ENCODE measurements at regions not wholly inside any gene's neighbourhood (a gene's known extent, or its start where the extent isn't known, plus 50 kb on each side); places are given as distances from the start of the nearest gene placed in this dataset.

DNA sequence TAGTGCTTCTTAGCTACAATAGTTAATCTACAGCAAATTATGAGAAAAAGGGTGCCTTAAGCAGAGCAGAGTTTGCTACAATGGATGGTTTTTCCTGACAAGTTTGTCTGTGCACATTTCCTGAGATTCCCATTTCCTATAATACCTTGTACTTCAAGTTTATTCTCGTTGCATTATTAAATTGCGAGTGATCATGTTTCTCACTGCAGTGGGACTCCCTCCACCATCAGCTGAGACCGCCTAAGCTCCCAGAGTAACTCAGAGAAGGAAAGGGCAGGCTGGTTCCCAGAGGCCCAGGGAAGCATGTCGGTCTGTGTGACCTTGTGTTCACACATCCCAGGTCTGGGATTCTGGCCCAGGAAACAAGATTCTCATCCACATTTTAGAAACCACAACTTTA, 162.1 kb downstream of the ARL4C start:
- DNase-seq, result no peak

DNA sequence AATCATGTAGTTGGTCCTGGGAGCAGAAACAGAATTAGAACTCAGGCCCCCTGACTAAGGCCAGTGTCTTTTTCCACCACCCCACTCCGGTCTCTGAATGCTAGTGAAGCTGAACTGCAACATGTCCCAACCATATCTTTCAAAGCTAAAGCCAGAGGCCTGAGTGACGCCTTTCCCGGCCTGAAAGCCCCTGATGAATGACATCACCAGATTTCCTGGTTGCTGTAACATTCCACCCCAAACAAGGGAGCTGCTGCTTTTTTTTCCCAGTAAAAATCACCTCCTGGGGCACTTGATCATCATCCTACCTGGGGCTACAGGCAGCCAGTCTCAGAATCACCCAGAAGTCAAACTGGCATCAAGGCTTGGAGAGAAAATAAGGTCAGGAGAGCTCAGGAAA, 162.7 kb downstream of the ARL4C start:
- DNase-seq, result no peak

DNA sequence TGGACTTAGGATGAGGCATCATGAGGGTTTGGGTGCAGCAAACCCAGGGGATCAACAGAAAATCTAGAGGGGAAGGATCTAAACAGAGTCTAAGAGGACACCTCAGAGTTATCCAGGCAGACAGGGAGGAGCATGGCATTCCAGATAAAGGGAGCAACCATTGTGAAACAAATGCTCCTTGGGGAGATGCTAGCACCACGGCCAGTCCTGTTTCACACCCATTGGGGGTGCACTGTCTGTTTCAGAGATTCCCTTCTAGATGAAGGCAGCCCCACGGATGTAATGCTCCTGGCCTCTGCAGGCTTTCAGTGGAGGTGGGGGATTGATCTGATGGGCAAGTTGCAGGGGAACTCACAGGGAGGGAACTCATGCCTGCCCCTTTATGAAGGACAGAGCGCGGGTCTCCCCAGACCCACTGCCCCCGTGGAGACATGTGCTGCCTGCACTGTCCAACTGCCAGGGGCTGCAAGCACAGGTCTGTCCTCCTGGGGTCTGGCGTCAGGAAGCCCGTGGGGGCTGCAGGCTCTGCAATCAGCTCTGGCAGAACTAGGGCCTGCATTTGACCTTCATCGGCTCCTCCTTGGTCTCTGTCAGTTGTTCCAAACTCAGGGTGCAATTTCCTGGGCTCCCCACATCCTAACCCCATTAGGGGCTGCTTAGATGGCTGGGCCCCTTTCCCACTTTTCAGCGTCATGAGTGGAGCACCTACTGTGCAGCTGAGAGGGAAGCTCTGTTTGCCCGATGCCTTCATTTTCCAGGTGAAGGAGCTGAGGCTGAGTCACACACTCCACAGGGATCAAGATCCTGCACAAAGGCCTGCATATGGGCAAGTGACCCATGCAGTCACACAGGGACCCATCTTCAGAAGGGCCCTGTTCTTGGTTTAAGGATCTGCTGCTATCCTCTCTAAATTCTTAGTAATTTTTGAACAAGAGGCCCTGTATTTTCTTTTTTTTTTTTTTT, 163.4 kb downstream of the ARL4C start:
- no peak for DNase-seq

DNA sequence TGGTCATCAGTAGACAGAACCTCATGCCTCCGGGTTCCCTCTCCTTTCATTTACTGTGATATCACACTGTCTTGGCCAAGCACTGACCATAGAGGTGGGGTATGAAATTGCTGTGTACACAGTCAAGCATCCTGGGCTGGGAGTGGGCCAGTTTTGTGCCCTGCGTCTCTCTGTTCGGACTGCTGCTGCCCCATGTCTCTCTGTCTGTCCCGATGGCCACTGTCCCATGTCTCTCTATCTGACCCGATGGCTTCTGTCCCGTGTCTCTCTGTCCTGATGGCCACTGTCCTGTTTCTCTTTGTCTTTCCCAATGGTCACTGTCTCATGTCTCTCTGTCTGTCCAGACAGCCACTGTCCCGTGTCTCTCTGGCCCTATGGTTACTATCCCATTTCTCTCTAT, 164.9 kb downstream of the ARL4C start:
- no peak for DNase-seq

DNA sequence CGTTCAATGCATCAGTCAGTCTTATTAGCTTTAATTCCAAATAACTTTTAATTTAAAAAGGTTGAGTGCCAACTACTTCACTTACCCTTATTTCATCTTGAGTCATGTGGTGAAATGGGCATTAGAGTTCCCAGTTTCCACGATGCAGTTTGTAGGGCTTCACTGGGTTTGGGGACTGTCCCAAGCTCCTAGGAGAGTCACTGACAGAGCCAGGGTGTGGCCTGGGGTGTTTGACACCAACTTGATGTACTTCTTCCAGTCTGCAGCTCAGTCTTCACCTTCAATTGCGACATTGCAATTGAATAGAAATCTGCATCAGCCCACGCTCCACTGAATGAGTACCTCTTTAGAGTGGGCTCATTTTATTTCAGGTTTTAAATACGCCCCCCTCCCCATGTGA, 165.3 kb downstream of the ARL4C start:
- no peak for DNase-seq

DNA sequence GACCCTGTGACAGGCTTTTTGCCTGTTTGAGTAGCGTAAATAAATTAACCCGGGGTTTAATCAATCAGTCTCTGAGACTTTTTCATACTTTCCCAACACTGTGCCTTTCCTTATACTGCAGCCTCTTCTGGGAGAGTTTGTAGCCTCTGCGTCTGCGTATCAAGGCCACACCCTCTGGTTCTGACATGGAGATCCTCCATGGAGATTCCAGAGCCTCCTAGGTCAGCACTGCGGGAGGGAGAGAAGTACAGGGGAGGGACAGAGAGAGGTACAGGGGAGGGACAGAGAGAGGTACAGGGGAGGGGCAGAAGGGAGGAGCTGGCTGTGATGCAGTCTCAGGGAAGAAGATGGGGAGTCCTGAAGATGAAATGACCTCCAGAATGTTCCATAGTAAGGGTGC, 166.0 kb downstream of the ARL4C start:
- DNase-seq, result no peak

DNA sequence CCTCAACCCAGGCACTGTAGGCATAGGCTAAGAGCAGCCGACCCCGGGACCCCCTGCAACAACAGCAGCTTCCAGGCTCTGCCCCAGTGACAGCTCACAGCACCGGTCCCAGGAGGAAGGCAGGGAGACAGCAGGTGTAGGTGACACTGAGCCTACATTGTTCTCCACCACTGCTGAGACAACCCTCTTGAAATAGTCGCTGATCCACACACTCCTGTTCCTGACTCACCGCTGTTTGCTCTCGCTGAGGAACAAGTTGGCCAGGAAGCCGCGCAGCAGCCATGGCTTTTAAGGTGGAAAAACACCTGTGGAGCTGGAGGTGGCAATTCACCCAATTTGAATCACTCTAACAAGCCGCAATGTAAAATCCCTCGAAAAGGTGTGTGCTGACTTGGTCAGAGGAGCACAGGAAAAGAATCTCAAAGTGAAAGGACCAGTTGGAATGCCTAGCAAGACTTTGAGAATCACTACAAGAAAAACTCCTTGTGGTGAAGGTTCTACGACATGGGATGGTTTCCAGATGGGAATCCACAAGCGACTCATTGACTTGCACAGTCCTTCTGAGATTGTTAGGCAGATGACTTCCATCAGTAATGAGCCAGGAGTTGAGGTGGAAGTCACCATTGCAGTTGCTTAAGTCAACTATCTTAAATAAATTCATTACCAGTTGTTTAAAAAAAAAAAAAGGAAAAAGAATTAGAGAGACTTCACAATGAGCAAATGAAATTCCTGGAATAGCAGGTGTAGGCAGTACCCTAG, 167.5 kb downstream of the ARL4C start:
- DNase-seq, result no peak

DNA sequence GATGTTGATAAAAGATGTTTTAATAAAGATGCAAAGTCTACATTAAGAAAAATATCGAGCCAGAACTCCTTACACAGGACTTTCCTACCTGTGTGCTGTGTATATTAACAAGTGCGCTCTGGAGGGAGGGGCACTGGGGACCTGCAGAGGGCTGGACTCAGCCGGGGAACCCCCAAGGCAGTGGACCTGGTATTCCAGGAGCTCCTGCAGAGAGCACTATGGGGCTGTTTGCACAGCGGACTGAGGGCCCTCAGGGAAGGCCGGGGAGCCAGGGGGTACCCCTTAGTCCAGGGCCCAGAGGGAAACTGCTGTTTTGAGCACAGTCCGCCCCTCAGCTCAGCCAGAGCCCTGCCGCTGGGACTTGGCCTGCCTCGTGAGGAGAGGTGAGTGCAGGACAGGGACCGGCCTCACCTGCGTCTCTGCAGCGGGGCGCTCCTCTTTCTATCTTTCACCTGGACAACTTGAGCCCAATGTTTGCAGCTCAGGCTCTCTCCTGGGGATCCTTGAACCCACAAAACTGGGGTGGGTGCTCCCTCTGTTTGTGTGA, 168.4 kb downstream of the ARL4C start:
- no peak for DNase-seq

DNA sequence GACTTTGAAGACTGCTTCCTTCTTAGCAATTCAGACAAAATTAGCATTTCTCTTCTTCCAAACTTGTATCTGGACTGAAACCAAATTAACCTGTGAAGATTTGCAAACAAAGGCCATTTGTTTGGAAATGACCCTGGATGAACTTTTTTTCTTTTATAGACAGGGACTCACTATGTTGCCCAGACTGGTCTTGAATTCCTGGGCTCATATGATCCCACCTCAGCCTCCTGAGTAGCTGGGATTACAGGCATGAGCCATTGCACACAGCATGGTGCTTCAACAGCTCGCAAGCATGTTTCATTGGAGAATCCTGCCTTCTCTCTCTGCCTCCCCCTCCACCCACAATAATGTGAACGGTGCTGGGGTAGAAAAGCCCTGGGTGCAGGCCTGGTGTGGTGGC, 170.2 kb downstream of the ARL4C start:
- DNase-seq, result no peak

DNA sequence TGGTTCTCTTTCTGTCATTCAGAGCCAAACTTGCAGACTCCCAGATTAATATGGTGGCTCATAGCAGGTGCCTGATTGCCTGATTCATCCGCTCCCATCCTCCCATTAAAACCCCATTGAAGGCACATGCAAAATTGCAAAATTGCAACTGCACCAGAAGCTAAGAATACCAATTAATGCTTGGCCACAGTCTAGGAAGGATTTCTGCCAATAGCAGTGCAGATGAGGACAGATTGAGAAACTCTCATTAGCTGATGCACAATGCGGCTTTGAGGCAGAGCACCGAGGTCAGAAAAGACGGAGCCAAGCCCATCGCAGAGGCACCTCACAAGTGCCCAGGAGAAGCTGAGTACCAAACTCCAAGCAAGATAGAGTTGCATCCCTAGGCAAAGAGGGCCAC, 172.8 kb downstream of the ARL4C start:
- no peak for DNase-seq

DNA sequence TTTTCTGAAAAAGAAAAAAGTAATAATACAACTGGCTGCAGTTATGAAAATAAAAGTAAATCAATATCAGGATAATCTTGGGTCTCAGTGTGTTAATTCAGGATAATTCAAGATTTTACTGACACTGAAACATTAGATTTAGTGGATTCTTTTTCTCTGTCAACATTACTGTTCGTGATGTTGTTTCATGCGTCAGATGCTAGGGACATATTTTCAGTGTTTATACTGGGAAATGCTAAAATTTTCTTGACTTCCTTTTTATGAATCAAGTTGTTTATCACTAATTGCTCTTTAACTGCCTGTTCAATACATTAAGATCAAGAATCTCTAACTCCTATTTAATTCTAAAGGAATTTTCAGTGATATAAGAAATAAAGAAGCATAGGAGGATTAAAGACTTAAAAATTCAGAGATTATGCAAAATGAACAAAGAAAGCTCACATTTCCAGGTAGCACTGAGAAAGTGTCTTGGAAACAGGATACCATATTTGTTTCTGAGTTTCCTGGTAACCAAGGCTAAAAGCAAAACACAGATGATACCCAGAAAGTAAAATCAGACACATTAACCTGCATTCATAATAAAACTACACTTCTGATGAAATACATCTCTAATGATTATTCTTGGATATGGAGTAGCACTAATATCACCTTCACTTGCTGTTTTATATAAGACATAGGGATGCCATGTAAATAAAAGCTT, 174.0 kb downstream of the ARL4C start:
- DNase-seq, result peak; percentile 60

DNA sequence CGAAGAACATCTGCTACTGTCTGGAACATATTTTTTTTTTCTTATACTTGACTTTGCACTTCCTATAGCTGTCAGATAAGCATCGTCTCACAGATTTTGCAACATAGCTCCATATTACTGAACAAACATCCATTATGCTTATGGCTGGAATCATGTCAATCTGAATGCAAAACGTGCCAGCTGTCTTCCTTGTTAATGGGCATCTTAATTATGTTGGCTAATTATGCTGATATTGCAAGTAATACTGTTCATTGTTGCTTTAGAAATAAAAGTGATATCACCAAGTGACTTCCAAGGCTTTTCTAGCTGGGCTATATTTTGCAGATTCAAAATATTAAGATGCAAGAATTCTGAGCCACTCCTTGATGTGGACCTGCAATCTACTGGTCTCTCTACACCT, 176.8 kb downstream of the ARL4C start:
- no peak for DNase-seq

DNA sequence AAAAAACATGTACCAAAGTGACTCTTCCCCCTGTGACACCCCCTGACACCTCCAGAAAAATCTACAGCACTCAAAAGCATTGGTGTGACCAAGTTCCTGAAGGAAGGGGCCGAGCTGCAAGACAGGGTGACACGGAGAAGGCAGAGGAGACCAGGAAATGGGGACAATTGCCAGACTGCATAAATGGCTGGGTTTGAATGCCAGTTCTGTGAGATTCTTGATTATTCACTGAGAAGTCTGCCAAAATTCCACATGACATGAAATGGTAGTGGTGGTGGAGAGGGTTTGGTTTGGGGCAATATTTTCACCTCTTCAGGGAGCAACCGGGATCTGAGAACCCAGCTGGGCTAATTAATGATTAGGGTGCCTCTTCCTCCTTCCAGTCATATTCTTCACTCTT, 178.5 kb downstream of the ARL4C start:
- DNase-seq, result no peak

DNA sequence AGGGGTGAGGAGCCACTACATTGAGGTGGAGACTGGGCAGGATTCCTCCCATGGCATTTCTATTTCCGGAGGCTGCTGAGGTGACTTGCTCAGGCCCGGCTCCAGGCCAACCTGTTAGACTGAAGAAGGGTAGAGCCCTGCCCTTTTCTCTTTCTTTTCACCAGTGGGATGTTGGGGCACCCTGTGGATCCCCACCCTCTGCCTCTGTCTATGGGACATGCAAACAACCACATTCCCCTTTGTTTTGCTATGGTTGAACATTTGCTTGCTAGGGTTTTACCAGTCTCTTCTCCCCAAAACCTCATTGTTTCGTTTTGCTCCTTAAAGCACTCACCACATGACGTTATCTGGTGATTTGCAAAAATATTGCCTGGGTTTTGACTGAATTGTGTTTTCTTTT, 183.3 kb downstream of the ARL4C start:
- peak; percentile 21 for DNase-seq

DNA sequence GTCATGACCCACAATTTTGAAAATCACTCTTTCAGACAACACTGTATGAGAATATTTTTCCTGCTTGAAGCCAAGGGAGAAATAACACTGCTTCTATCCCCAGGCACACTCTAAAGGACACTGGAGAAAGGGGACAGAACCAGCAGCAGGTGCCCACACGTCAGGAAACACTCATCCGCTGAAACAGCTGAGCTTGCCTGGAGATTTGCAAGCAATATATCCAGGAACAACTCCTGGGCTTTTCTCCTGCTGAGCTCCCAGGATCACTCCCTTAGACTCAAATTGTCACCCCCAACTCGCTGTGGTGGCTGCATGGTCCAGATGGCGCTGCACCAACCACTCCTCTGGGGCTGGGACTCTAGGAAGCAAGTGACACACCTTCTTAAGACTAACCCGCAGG, 186.7 kb downstream of the ARL4C start:
- no peak for DNase-seq

DNA sequence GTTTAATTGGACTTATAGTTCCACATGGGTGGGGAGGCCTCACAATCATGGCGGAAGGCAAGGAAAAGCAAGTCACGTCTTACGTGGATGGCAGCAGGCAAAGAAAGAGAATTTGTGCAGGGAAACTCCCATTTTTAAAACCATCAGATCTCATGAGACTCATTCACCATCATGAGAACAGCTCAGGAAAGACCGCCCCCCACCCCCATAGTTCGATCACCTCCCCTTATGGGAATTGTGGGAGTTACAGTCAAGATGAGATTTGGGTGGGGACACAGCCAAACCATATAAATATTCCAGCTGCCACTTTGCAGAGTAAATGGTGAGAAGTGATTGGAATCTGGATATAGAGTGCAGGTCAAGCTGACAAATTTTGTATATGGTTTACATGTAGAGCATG, 187.4 kb downstream of the ARL4C start:
- DNase-seq, result no peak

DNA sequence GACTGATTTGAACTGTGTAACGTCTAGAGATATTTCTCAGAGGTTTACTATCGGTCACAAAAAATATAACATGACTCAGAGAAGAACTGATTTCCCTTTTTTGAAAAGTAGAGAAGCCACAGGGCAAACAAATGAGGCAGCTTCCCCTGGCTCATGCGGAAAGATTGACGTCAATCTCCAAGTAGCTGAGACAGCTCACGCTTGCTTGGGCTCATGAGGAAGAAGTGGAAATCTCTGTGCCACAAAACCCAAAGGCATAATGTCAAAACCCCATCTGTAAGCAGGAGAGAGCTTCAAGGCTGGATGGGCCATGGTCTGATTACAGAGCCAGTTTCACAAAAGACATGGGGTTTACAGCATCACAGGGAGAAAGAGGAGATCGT, 188.1 kb downstream of the ARL4C start:
- DNase-seq, result peak; percentile 87

DNA sequence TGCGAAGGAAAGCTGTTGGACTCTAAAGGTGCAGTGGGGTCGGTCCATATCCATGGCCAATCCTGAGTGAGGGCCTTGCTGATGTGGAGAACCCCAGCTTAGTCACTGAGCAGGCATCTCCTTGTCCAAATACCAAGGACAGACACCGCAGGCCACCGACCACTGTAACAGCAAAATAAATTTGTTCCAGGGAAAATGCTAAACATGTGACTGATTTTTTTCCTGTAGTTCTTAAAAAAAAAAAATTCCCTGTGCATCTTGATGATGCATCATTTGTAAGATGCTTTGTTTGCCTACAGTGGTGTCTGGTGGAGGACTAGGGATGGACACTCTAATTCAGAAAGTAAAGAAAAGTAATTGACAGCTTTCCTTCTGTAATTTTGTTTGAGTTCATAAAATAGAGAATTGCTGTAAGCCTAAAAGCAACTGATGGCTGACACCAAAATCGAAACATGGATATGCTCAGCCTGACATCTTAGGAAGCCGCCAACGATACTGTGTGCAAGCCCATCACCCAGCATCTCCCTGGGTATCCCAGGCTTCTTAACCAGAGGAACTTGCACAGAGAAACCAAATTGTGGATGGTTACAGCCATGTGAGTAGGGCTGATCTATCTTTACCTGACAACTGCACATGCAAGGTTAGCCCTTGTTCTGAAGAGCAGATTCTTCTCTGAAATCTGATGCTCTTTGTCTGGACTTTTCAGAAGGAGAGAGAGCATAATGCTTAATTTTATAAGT, 188.6 kb downstream of the ARL4C start:
- no peak for DNase-seq

DNA sequence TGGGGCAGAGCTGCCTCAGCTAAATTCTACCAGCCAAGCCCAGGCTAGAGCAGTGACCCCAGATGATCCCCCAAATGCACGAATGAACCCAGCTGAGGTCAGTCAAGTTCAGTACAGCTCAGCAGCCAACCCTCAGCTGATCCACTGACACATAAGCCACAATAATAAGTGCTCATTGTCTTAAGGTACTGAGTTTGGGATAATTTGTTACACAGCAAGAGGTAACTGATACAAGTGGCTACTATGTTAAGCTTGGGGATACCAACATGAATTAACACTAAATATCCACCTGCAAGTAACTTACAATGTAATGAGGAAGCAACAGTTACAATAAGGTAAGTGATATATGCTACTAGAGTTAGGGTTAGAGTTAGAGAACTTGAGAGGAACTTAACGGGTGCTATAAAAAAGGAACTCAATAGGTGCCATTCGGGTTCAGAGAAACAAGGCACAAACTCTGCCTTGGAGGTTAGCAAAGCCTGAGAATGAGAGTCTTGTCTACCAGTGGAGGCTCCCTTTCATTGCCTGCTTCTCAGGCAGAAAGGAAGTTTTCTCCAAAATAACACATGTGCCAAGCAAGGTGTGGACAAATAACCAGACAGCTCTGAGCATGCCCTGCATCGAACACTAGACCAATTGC, 189.4 kb downstream of the ARL4C start:
- no peak for DNase-seq

DNA sequence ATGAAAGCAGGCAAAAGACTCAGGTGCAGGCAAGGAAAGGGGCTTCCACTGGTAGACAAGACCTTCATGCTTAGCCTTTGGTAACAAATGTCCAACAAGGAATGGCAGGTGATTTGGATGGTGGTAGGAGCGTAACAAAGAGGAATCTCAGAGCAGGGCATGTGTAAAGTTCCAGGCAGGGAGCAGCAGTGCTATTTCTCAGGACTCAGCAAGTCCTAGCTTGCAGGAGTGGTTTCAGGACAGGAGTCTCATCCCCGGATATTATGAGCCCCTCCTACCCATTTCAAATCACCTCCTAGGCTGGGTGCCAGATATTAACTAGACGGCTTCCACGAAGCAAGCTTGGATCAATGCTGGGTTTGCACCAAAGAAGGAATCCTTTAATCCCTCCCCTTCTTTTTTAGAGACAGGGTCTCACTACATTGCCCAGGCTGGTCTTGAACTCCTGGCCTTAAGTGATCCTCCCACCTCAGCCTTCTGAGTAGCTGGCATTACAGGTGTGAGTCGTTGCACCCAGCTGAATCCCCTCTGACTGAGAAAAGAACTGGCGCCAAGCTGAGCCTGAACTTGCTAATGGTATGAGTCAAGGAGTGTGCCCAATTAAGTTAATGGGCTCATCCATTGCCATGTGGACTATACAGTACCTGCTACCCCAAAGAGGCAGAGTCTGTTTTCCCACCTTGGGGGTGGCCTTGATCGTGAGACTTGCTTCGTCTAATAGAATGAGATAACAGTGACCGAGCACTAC, 190.3 kb downstream of the ARL4C start:
- DNase-seq, result no peak

DNA sequence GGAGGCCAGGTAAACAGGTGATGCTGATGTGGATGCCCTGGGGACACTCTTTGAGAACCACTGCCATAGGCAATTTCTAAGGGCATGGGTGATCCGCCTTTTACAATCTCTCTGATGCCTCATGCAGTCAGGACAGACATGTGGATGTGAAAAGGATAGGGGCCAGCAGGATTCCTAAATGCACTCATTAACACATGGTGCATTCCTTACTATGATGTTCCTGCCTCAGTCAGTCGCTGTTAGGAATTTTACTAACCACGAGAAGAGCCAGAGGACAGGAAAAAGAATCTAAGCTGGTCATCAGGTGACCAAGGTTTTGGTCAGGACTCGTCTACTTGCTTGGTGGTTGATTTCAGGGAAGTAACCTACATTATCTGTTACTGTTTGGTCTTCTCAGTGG, 191.0 kb downstream of the ARL4C start:
- no peak for DNase-seq

Data from central memory CD4-positive, alpha-beta T cell (primary cell).